Nucleus accumbens (tissue), 56 donors: ENCODE measurements at regions not wholly inside any gene's neighbourhood (a gene's known extent, or its start where the extent isn't known, plus 50 kb on each side); places are given as distances from the start of the nearest gene placed in this dataset.
A peak's percentile ranks its signal among the peaks of the same experiment; 100 is the strongest.

Experiments used
- DNase-seq, 56 donors: peaks; one replicate each; lab custom pipeline; 2025; lab: John Stamatoyannopoulos, UW

DNA sequence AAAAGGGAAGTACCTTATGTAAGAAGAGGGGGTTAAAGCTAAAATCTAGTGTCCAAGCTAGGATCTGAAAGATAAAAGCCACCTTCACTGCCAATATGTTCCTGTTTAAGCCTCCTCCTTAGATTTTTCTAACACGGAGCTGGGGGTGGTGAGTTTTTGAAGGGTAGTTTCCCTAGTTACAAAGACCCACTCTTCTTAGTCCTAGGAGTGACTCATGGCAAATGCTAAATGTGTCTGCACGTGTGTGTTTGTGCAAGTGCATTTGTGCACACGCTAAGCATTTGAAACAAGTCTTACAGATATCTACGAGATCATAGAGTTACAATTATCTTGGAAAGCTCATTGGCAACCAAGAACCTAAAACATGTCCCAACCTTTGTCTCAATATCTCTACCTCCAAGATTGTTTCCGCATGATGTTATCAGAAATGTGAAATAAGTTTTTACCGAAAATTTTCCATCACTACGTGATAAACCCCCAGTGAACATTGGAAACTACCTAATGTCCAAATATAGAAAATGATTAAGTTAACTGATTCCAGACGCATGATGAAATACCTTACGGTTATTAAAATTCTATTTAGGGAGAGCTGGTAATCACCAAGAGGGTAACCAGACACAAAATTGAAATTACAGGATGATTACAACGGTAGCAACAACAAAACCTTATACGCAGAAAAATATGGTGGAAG is 78.0 kb upstream of the HRH2 start:
- peak in 4 of 56 donors; percentile 16 to 49 (median 44) for DNase-seq

DNA sequence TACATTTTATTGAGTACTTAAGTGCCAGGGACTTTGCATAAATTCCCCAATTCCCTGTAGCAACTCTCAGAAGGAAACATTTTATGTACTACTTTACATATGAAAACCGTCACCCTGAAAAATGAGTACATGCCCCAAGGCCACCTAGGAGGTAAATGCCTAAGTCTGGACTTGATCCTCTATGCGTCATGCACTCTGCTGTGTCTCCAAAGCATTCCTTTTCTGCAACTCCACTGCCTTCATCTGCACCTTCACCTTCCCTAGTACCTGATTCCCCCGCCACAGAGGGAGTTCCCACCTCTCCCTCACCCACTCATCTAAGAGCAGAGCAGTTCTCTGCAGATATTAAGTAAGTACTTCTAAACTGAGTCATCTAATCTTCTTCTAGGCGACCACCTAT is 75.2 kb upstream of the HRH2 start:
- peak in 1 of 56 donors; percentile 4 for DNase-seq

GRCh38 chr5:175585567-175585966 is 72.3 kb upstream of the HRH2 start:
- DNase-seq, result no peak

GRCh38 chr5:175588709-175589429 is 69.0 kb upstream of the HRH2 start:
- no peak for DNase-seq

- DNase-seq, result no peak
These were observed 68.2 kb upstream of the HRH2 start for GRCh38 chr5:175589714-175590113.

DNA sequence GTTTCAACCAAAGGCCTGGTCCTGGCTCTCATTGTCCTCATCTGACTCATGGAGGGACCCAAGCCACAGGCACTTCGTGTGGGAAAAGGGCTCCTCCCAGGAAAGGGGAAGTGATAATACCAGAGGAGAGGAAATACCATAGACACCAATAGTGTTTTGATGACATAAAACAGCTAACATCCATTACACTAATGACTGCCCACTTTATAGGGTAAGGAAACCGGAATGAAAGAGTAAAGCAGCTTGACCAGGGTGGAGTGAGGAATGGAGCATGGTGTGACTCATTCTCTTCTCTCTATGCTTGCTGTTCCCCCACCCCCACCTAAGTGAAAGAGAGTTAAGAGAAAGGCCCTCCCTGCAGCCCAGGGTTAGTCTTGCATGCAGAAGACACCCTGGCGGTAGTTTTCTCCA is 67.4 kb upstream of the HRH2 start:
- no peak for DNase-seq

DNA sequence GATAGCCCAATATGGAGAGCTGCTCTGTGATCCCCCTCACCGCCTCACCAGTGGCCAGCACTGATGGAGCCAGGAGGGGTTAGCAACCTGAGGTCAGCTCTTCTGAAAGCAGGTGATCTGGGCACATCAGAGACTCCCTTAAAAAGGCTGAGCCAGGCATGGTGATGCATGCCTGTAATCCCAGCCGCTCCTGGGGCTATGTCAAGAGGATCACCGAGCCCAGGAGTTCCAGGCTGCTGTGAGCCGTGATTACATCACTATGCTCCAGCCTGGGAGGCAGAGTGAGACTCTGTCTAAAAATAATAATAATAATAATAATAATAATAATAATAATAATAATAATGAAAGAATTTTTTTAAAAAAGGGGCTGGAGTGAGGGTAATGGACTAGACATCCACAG is 66.6 kb upstream of the HRH2 start:
- no peak for DNase-seq

GRCh38 chr5:175593794-175594193 is 64.1 kb upstream of the HRH2 start:
- DNase-seq, result peak in 11 of 56 donors; percentile 20 to 65 (median 42)

GRCh38 chr5:175595905-175596304 is 62.0 kb upstream of the HRH2 start:
- DNase-seq, result no peak

- peak in 24 of 56 donors; percentile 13 to 77 (median 34) for DNase-seq
These were observed 61.1 kb upstream of the HRH2 start for GRCh38 chr5:175596761-175597189.

- no peak for DNase-seq
These were observed 60.2 kb upstream of the HRH2 start for GRCh38 chr5:175597718-175598117.

- no peak for DNase-seq
These were observed 59.1 kb upstream of the HRH2 start for GRCh38 chr5:175598774-175599173.

- DNase-seq, result no peak
These were observed 58.7 kb upstream of the HRH2 start for GRCh38 chr5:175599210-175599609.

DNA sequence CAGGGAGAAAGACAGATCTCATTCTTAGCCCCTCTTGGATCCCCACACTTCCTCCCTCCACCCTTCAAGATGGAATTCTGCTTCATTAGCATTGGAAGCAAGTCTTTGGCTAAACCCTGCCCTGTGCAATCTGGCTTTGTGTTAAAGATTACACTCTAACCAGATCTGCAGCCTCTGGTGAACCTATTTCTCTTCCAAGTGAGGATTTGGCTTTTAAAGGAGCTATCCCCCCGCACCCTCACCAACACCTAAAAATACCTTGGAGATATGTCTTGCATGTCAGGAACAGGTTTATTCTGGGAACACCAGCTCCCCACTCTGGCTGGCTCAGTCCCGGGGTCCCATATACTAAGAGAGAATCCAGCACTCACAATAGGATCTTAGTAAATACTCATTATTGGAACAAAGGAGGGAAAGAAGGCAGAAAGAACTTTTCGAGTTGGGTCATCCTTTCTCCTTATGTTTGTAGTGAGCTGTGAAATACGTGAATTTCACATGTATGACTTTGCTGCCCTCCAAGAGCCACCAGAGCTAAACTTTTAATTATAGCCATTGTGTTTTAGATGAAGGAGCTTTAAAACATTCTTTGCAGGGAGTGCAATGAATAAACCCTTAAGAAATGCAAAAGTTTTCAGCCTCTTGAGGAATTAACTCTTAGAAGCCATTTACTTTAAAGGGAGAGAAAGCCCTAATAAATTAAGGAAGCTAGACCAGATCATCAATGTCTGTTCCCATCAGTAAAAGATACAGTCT is 53.7 kb upstream of the HRH2 start:
- no peak for DNase-seq

- DNase-seq, result no peak
These were observed 51.5 kb upstream of the HRH2 start for GRCh38 chr5:175606409-175606808.
